NT2/D1 (cell line): ENCODE measurements at regions not wholly inside any gene's neighbourhood (a gene's known extent, or its start where the extent isn't known, plus 50 kb on each side); places are given as distances from the start of the nearest gene placed in this dataset.

Experiments
- SUZ12 ChIP-seq: IDR thresholded peaks from 2 replicates; pipeline ENCODE4 v1.6.1; 2011; ENCODE audit not compliant: insufficient read length, insufficient read depth; ENCODE audit errors: extremely low read depth
- YY1 ChIP-seq: IDR thresholded peaks from 2 replicates; pipeline ENCODE4 v1.6.1; 2011; ENCODE audit not compliant: insufficient read length, insufficient read depth
- ZNF274 ChIP-seq: IDR thresholded peaks from 2 replicates; pipeline ENCODE4 v1.6.1; 2011; ENCODE audit warnings: mild to moderate bottlenecking, low read depth, low read length

DNA sequence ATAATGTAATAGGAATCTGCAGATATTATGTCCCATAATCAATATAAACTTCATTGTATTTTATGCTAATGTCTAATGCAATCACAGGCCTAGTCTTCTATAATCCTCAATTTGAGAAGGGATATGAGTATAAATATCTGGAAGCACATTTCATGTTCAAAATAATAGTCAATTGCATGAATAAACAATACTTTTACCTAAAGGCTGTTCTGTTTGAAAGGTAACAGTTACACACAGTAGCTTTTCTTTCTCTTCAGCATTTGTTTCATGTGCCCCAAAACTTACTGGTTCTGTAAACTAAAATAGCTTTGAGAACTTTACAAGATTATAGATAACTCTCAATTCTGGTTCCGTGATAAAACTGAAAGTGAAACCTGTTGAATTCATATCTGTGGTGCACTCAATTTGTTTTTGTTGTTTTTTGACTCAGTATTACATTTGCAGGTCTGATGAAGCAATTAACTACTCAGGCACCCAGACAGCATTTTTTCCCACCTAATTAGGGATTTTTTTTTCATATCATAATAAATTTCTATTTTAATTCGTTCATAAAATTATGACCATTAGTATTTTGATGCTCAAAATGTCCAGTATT lies 1193.8 kb downstream of the SLITRK1 start:
- TF ChIP-seq SUZ12 (no peak), ZNF274 (no peak), YY1 (no peak)
